Kidney tubule cell (primary cell): ENCODE measurements at regions not wholly inside any gene's neighbourhood (a gene's known extent, or its start where the extent isn't known, plus 50 kb on each side); places are given as distances from the start of the nearest gene placed in this dataset.

Experiments
- DNase-seq: peaks from one replicate; pipeline ENCODE4 v3.0.0-alpha.2; 2018; ENCODE audit warnings: low spot score

- DNase-seq = no peak
Observed at GRCh38 chr7:27459731-27460053, 203.0 kb downstream of the HIBADH start.

- no peak for DNase-seq
Observed at GRCh38 chr7:27462575-27463270, 200.0 kb downstream of the HIBADH start.

- DNase-seq = no peak
Observed at GRCh38 chr7:27464970-27465369, 197.7 kb downstream of the HIBADH start.

- DNase-seq = no peak
Observed at GRCh38 chr7:27466703-27467102, 196.0 kb downstream of the HIBADH start.

GRCh38 chr7:27472043-27472442, 190.6 kb downstream of the HIBADH start:
- DNase-seq = no peak
